Cardiac fibroblast (primary cell): ENCODE measurements at regions not wholly inside any gene's neighbourhood (a gene's known extent, or its start where the extent isn't known, plus 50 kb on each side); places are given as distances from the start of the nearest gene placed in this dataset.

Experiments used
- DNase-seq, 2 donors: peaks; one replicate each; pipeline versions ENCODE4 v3.0.0 to v3.0.0-alpha.2; 2010; ENCODE audit warnings: low read depth in 2 of 2
- H3K4me3 ChIP-seq, 2 donors: replicated peaks in 1 of 2; 1 replicate in 1 of 2; 2 replicates in 1 of 2; pipeline ENCODE4 v1.5.1; 2011; ENCODE audit warnings: low read depth in 2 of 2, low read length in 2 of 2, mild to moderate bottlenecking in 2 of 2, moderate library complexity in 1 of 2
- TF ChIP-seq, protein P1 (sequence below): IDR thresholded peaks from one replicate; pipeline ENCODE4 v1.5.1; 2011; ENCODE audit warnings: low read depth, mild to moderate bottlenecking, low read length, inconsistent platforms

DNA sequence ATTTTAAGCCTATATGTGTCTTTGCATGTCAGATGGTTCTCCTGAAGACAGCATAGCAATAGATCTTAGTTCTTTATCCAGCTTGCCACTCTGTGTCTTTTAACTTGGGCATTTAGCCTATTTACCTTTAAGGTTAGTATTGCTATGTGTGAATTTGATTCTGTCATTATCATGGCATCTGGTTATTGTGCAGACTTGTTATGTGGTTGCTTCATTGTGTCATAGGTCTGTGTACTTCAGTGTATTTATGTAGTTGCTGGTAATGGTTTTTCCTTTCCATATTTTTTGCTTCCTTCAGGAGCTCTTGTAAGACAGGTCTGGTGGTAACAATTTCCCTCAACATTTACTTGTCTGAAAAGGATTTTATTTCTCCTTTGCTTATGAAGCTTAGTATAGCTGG is 1443.5 kb downstream of the FAM133A start:
- TF ChIP-seq, protein P1, sequence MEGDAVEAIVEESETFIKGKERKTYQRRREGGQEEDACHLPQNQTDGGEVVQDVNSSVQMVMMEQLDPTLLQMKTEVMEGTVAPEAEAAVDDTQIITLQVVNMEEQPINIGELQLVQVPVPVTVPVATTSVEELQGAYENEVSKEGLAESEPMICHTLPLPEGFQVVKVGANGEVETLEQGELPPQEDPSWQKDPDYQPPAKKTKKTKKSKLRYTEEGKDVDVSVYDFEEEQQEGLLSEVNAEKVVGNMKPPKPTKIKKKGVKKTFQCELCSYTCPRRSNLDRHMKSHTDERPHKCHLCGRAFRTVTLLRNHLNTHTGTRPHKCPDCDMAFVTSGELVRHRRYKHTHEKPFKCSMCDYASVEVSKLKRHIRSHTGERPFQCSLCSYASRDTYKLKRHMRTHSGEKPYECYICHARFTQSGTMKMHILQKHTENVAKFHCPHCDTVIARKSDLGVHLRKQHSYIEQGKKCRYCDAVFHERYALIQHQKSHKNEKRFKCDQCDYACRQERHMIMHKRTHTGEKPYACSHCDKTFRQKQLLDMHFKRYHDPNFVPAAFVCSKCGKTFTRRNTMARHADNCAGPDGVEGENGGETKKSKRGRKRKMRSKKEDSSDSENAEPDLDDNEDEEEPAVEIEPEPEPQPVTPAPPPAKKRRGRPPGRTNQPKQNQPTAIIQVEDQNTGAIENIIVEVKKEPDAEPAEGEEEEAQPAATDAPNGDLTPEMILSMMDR: no peak
- no peak for DNase-seq

DNA sequence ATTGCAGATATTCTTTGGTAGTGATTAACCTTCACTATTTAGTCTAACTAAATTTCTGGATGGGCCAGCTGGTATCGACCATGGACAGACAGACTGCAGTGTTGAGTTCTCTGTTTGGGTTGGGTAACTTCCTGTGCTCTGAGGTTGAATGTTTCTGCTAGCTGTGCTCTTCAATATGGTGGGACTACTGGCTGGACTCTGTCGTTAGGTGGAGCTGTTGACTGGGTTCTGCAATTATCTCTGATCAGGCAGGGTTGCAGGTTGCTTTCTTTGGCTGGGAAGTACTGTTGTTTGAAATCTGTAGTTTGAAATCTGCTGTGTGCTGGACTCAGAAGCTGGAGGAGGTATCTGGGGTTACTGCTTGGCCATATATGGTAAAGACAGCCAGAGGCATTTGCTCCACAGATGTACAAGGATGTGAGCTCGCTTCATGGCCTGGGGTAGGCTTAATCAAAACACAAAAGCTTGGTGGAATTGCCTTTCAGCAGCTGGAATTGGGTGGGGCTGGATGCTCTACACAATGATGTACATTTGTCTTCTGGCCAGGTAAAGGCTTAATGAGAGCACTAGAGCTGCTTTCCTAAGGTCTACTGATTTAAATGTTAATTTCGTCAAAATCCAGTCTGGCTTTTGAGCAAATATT is 1472.0 kb downstream of the FAM133A start:
- no peak for DNase-seq
- H3K4me3 ChIP-seq: no peak overlapping the region
- TF ChIP-seq, protein P1: no peak

More for the DNA sequence above, 1443.5 kb downstream of the FAM133A start:
- no peak overlapping the region for H3K4me3 ChIP-seq

DNA sequence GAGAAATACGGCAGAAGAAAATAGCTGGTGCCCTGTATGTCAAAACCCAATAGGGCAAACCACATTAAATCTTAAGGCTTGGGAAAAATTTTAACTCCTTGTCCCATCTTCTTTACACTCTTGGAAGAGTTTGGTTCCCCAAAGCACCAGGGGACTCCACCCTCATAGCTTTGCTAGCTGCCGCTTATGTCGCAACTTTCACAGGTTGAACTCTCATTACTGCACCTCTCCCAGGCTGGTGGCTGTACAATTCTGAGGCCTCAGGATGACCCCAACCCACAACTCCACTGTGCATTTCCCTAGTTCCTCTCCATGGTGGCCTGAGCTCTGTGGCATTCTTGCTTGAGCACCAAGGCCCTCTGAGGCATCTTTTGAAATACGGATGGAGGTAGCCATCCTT is 1478.8 kb downstream of the FAM133A start:
- no peak overlapping the region for H3K4me3 ChIP-seq
- DNase-seq: no peak
- TF ChIP-seq, protein P1: no peak

DNA sequence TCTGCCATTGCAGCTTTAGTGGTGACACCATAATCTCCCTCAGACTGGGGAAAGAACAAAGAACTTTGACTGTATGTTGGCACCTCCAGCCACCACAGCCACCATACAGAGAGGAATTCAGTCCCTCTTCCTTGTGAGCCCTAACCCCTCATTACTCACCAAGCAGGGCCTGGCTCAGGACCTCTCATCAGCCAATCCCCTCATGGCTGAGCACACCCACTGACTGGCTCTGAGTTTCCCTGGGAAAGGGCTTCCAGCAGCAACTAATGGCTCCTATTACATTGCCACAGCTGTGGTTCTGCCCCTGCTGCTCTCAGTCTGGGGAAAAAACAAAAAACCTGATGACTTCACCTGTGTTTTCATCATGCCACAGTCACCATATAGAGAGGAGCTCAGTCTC is 1482.6 kb downstream of the FAM133A start:
- no peak overlapping the region for H3K4me3 ChIP-seq
- TF ChIP-seq, protein P1: no peak
- DNase-seq: no peak
